ENCODE measurements at regions not wholly inside any gene's neighbourhood (a gene's known extent, or its start where the extent isn't known, plus 50 kb on each side); places are given as distances from the start of the nearest gene placed in this dataset.

GRCh38 chr9:91117474-91117891, 244.2 kb downstream of the AUH start:
- TF ChIP-seq CTCF (IDR thresholded peaks at IDR 0.05 in 8 of 11, conservative IDR thresholded peaks at IDR 0.05 in 3 of 11) = no peak
- no peak for TF ChIP-seq POLR2A (IDR thresholded peaks at IDR 0.05)
- no peak for TF ChIP-seq POLR2AphosphoS5 (IDR thresholded peaks at IDR 0.05)
